HepG2 (cell line): ENCODE measurements at regions not wholly inside any gene's neighbourhood (a gene's known extent, or its start where the extent isn't known, plus 50 kb on each side); places are given as distances from the start of the nearest gene placed in this dataset.

Experiments
- ATF3 ChIP-seq: sonication (generic); formaldehyde crosslinking; IDR thresholded peaks from 2 replicates; pipeline ENCODE4 v1.4.0; 2020; ENCODE audit warnings: missing genetic modification reagents
- EED ChIP-seq: sonication (generic); formaldehyde crosslinking; IDR thresholded peaks from 2 replicates; pipeline ENCODE4 v1.5.0; 2020; ENCODE audit warnings: mild to moderate bottlenecking, missing genetic modification reagents
- MAFK ChIP-seq, 2 experiments: IDR thresholded peaks in 1 of 2; conservative IDR thresholded peaks in 1 of 2; 2 replicates each; pipeline ENCODE4 v1.6.1; 2011; ENCODE audit warnings: improper control_type of control experiment in 2 of 2, low read length in 2 of 2
- MLX ChIP-seq: IDR thresholded peaks from 2 replicates; pipeline ENCODE4 v1.6.1; 2016
- TEAD2 ChIP-seq: sonication (generic); formaldehyde crosslinking; IDR thresholded peaks from 2 replicates; pipeline ENCODE4 v1.9.0; 2021; ENCODE audit warnings: missing genetic modification reagents
- TMF1 ChIP-seq: sonication (generic); formaldehyde crosslinking; IDR thresholded peaks from 2 replicates; pipeline ENCODE4 v1.8.1; 2022; ENCODE audit warnings: low read depth, missing genetic modification reagents
- ZNF547 ChIP-seq: sonication (generic); formaldehyde crosslinking; IDR thresholded peaks from 2 replicates; pipeline ENCODE4 v1.5.1; 2020; ENCODE audit warnings: mild to moderate bottlenecking, missing genetic modification reagents
- ZNF788 ChIP-seq: sonication (generic); formaldehyde crosslinking; IDR thresholded peaks from 2 replicates; pipeline ENCODE4 v1.5.0; 2020; ENCODE audit warnings: mild to moderate bottlenecking, missing genetic modification reagents, borderline replicate concordance
- ZSCAN20 ChIP-seq: sonication (generic); formaldehyde crosslinking; IDR thresholded peaks from 2 replicates; pipeline ENCODE4 v1.4.0; 2020; ENCODE audit warnings: missing genetic modification reagents, mild to moderate bottlenecking, borderline replicate concordance
- TF ChIP-seq, protein P1 (sequence below): sonication (generic); formaldehyde crosslinking; IDR thresholded peaks from 2 replicates; pipeline ENCODE4 v1.4.0; 2020; ENCODE audit warnings: missing genetic modification reagents

DNA sequence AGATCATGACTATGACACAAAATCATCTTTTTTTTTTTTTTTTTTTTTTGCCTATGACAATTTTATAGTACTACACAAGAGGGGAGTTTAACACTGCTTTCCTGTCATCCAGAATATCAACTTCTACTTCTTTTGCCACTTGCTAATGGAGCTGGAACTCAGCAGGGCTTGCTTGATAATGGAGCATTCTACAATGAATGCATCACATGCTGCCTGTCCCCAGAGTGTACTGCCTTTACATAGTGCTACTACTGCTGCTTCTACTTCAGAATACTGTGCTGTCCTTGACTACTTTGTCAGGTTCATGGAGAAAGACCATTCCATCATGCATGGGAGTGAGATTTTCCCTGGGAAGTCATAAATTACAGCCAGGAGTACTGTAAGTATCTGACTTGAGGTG is 338.6 kb upstream of the SEMA3A start (continued):
- TF ChIP-seq, protein P1, sequence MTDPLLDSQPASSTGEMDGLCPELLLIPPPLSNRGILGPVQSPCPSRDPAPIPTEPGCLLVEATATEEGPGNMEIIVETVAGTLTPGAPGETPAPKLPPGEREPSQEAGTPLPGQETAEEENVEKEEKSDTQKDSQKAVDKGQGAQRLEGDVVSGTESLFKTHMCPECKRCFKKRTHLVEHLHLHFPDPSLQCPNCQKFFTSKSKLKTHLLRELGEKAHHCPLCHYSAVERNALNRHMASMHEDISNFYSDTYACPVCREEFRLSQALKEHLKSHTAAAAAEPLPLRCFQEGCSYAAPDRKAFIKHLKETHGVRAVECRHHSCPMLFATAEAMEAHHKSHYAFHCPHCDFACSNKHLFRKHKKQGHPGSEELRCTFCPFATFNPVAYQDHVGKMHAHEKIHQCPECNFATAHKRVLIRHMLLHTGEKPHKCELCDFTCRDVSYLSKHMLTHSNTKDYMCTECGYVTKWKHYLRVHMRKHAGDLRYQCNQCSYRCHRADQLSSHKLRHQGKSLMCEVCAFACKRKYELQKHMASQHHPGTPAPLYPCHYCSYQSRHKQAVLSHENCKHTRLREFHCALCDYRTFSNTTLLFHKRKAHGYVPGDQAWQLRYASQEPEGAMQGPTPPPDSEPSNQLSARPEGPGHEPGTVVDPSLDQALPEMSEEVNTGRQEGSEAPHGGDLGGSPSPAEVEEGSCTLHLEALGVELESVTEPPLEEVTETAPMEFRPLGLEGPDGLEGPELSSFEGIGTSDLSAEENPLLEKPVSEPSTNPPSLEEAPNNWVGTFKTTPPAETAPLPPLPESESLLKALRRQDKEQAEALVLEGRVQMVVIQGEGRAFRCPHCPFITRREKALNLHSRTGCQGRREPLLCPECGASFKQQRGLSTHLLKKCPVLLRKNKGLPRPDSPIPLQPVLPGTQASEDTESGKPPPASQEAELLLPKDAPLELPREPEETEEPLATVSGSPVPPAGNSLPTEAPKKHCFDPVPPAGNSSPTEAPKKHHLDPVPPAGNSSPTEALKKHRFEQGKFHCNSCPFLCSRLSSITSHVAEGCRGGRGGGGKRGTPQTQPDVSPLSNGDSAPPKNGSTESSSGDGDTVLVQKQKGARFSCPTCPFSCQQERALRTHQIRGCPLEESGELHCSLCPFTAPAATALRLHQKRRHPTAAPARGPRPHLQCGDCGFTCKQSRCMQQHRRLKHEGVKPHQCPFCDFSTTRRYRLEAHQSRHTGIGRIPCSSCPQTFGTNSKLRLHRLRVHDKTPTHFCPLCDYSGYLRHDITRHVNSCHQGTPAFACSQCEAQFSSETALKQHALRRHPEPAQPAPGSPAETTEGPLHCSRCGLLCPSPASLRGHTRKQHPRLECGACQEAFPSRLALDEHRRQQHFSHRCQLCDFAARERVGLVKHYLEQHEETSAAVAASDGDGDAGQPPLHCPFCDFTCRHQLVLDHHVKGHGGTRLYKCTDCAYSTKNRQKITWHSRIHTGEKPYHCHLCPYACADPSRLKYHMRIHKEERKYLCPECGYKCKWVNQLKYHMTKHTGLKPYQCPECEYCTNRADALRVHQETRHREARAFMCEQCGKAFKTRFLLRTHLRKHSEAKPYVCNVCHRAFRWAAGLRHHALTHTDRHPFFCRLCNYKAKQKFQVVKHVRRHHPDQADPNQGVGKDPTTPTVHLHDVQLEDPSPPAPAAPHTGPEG (CRISPR knock-in tag): no peak
- TF ChIP-seq MLX (CRISPR knock-in tag) (no peak), TEAD2 (CRISPR knock-in tag) (no peak), ZNF547 (CRISPR knock-in tag) (no peak), TMF1 (CRISPR knock-in tag) (no peak), MAFK (conservative IDR thresholded peaks at IDR 0.05 in 1 of 2, IDR thresholded peaks at IDR 0.05 in 1 of 2; ENCODE audit: low read length in 2 of 2) (no peak), ATF3 (CRISPR knock-in tag) (no peak), EED (no peak), ZNF788 (CRISPR knock-in tag) (no peak), ZSCAN20 (CRISPR knock-in tag) (no peak)
